Peyer's patch (tissue), 4 donors: ENCODE measurements at regions not wholly inside any gene's neighbourhood (a gene's known extent, or its start where the extent isn't known, plus 50 kb on each side); places are given as distances from the start of the nearest gene placed in this dataset.
"Not testable (repeated sequence)": the region's sequence is repeated elsewhere in the genome, so short reads cannot be mapped to it uniquely, and the experiment has no call there.

ENCODE experiments used
- DNase-seq, 3 donors: peaks; one replicate each; pipeline ENCODE4 v3.0.0-alpha.2; 2017 to 2019
- H3K27ac ChIP-seq, 4 donors: fragments of 200-600 bp; sonication (generic); one replicate each; pipeline ENCODE4 v1.5.1; 2016 to 2019
- H3K27me3 ChIP-seq, 2 donors: fragments of 200-600 bp; sonication (generic); one replicate each; pipeline ENCODE4 v1.5.1; 2019
- H3K36me3 ChIP-seq, 3 donors: fragments of 200-600 bp; sonication (generic); one replicate each; pipeline ENCODE4 v1.5.1; 2016 to 2019
- H3K4me1 ChIP-seq, 4 donors: fragments of 200-600 bp; sonication (generic); one replicate each; pipeline ENCODE4 v1.5.1; 2016 to 2019
- H3K4me3 ChIP-seq, 4 donors: fragments of 200-600 bp; sonication (generic); 1 replicate in 3 of 4; 2 replicates in 1 of 4; pipeline ENCODE4 v1.5.1; 2016 to 2019; ENCODE audit warnings: mild to moderate bottlenecking in 1 of 4
- H3K9me3 ChIP-seq, 4 donors: fragments of 200-600 bp; sonication (generic); one replicate each; pipeline ENCODE4 v1.5.1; 2016 to 2019; ENCODE audit warnings: mild to moderate bottlenecking in 1 of 4
- CTCF ChIP-seq, 6 experiments: fragments of 450-650 bp in 4 of 6; fragments of 200-600 bp in 2 of 6; sonication (generic) in 1 of 6; IDR thresholded peaks; one replicate each; pipeline ENCODE4 v1.5.1; 2017 to 2019; ENCODE audit warnings: antibody characterized with exemption in 6 of 6, mild to moderate bottlenecking in 3 of 6, moderate library complexity in 1 of 6
- POLR2A ChIP-seq, 2 donors: fragments of 450-650 bp; IDR thresholded peaks; one replicate each; pipeline ENCODE4 v1.5.1; 2017; ENCODE audit warnings: antibody characterized with exemption in 2 of 2, mild to moderate bottlenecking in 2 of 2, moderate library complexity in 2 of 2

DNA sequence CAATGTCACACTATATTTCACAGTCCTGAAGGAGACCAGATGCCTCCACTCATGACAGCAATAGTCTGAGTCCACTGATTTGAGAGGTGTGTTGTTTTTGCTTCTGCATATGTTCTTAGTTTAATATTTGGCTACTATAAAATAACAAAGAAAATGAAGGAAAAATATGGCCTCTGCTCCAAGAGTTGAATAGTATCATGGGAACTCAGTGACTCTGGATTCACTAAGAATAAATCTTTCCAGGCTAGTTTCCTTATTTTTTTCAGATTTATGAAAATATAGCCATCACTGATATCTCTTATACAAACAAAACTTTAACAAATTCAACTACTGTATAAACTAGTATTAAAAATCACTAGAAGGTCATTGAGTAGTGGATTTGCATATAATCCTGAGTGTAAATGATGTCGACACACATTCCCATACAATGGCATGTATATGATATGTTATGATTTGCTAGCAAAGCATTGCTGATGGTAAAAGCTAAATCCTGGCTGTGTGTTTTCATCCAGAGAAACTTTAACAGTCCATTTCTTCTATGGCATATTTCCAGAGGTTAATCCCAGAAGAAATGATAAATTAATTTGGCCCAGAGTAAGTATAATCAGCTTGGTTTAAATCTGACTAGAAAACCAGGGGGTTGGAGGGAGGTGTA lies 66.0 kb upstream of the VIPR2 start:
- Histone ChIP-seq H3K9me3 (no peaks in the 10 kb centered on the region), H3K36me3 (no peaks in the 10 kb centered on the region), H3K4me1 (no peaks in the 10 kb centered on the region), H3K27me3 (no peaks in the 10 kb centered on the region), H3K4me3 (no peak overlapping the region), H3K27ac (no peak overlapping the region)
- no peak for TF ChIP-seq CTCF (IDR thresholded peaks at IDR 0.05)
- no peak for TF ChIP-seq POLR2A (IDR thresholded peaks at IDR 0.05)
- DNase-seq = no peak

GRCh38 chr7:159209429-159209828 lies 64.8 kb upstream of the VIPR2 start:
- no peak overlapping the region for H3K27ac ChIP-seq
- TF ChIP-seq CTCF (IDR thresholded peaks at IDR 0.05) = no peak
- no peaks in the 10 kb centered on the region for H3K9me3 ChIP-seq
- no peaks in the 10 kb centered on the region for H3K27me3 ChIP-seq
- no peaks in the 10 kb centered on the region for H3K4me1 ChIP-seq
- no peak overlapping the region for H3K4me3 ChIP-seq
- no peak for DNase-seq
- no peaks in the 10 kb centered on the region for H3K36me3 ChIP-seq

DNA sequence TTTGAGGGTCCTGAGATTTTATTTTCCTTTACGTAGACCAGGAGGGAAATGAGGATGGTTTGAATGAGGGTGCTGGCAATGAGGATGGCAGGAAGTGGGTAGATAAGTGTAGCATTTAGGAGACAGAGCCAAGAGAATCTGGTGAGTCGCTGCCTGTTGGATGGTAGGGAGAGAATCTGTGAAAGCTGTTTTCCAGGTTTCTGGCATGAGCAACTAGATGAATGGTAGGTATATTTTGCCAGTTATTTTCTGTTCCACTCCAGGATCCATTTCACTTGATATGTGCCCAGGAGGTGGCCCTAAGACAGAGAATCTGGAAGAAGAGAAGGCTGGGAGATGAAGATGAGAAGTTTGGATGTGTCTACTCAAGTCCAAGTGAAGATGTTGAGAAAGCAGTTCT lies 63.3 kb upstream of the VIPR2 start:
- Histone ChIP-seq H3K4me1 (no peaks in the 10 kb centered on the region), H3K4me3 (no peak overlapping the region)

GRCh38 chr7:159207393-159207792 lies 62.7 kb upstream of the VIPR2 start:
- H3K4me1 ChIP-seq = no peaks in the 10 kb centered on the region
- H3K9me3 ChIP-seq = no peaks in the 10 kb centered on the region
- H3K36me3 ChIP-seq = no peaks in the 10 kb centered on the region
- H3K27ac ChIP-seq = no peak overlapping the region
- H3K4me3 ChIP-seq = no peak overlapping the region
- no peak for DNase-seq
- TF ChIP-seq CTCF (IDR thresholded peaks at IDR 0.05) (no peak), POLR2A (IDR thresholded peaks at IDR 0.05) (no peak)
- H3K27me3 ChIP-seq = no peaks in the 10 kb centered on the region

More for the DNA sequence above, 63.3 kb upstream of the VIPR2 start:
- no peak for DNase-seq
- no peaks in the 10 kb centered on the region for H3K9me3 ChIP-seq
- no peak overlapping the region for H3K27ac ChIP-seq
- TF ChIP-seq POLR2A (IDR thresholded peaks at IDR 0.05) (no peak), CTCF (IDR thresholded peaks at IDR 0.05) (no peak)
- H3K36me3 ChIP-seq = no peaks in the 10 kb centered on the region
- no peaks in the 10 kb centered on the region for H3K27me3 ChIP-seq

DNA sequence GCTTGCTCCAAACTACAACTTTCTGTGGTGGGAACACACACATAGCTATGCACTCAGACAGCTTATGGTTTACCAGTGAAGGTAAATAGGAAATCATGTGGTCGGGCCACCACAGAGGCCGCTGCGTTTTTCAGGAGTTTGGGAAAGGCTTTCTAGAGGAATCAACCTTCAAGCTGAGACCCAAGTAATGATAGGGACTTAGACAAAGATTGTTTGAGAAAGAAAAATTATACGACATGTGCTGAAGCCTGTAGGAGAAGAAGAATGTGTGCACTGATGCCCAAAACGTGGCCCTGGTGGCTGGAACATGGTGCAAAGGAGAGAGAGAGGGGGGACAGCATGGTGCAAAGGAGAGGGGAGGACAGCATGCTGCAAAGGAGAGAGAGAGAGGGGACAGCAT lies 61.2 kb upstream of the VIPR2 start:
- Histone ChIP-seq H3K4me3 (no peak overlapping the region), H3K4me1 (no peaks in the 10 kb centered on the region), H3K27me3 (no peaks in the 10 kb centered on the region), H3K9me3 (no peaks in the 10 kb centered on the region), H3K36me3 (no peaks in the 10 kb centered on the region), H3K27ac (no peak overlapping the region)
- no peak for TF ChIP-seq CTCF (IDR thresholded peaks at IDR 0.05)
- TF ChIP-seq POLR2A (IDR thresholded peaks at IDR 0.05) = no peak
- no peak for DNase-seq

GRCh38 chr7:159204664-159205063 lies 60.0 kb upstream of the VIPR2 start:
- no peaks in the 10 kb centered on the region for H3K36me3 ChIP-seq
- DNase-seq = no peak

DNA sequence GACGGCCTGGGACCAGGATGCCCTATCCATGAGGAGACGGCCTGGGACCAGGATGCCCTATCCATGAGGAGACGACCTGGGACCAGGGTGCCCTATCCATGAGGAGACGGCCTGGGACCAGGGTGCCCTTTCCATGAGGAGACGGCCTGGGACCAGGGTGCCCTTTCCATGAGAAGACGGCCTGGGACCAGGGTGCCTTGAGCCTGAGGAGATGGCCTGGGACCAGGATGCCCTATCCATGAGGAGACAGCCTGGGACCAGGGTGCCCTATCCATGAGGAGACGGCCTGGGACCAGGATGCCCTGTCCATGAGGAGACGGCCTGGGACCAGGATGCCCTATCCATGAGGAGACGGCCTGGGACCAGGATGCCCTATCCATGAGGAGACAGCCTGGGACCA lies 58.6 kb upstream of the VIPR2 start:
- not testable (repeated sequence) for H3K4me1 ChIP-seq, H3K4me3 ChIP-seq, H3K27me3 ChIP-seq, H3K27ac ChIP-seq, DNase-seq, H3K36me3 ChIP-seq, H3K9me3 ChIP-seq

More at GRCh38 chr7:159204664-159205063, 60.0 kb upstream of the VIPR2 start:
- Histone ChIP-seq H3K9me3 (no peaks in the 10 kb centered on the region), H3K4me1 (no peaks in the 10 kb centered on the region), H3K27ac (no peak overlapping the region), H3K4me3 (no peak overlapping the region), H3K27me3 (no peaks in the 10 kb centered on the region)
- TF ChIP-seq CTCF (IDR thresholded peaks at IDR 0.05) = no peak
